Lower leg skin (tissue), 3 donors: ENCODE measurements at regions not wholly inside any gene's neighbourhood (a gene's known extent, or its start where the extent isn't known, plus 50 kb on each side); places are given as distances from the start of the nearest gene placed in this dataset.

Experiments
- POLR2A ChIP-seq, 2 donors: fragments of 450-650 bp; IDR thresholded peaks; one replicate each; pipeline ENCODE4 v1.6.1; 2016 to 2017; ENCODE audit warnings: antibody characterized with exemption in 2 of 2, mild to moderate bottlenecking in 1 of 2, moderate library complexity in 1 of 2
- TF ChIP-seq, protein P1 (sequence below), 3 donors: fragments of 450-650 bp; IDR thresholded peaks; one replicate each; pipeline ENCODE4 v1.5.1; 2016; ENCODE audit warnings: antibody characterized with exemption in 3 of 3, mild to moderate bottlenecking in 3 of 3, moderate library complexity in 2 of 3

DNA sequence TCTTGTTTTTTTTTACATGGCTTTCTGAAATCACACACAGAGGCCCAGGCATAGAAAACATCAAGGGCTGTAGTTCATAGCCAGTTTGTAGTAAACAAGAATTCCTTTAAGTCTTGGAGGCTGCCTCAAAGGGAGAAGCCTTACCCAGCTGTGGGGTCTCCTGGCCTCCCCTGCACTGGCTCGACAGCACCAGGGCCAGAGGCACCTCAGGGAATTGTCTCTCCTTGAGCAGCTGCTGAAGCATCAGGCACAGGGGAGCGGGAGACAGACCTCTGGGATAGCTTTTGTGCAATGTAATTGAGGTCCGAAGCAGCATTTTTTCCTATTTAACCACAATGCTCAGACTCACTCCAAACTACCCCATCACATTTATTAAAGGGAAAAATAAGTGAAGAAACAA lies 209.1 kb downstream of the HRH4 start:
- TF ChIP-seq, protein P1, sequence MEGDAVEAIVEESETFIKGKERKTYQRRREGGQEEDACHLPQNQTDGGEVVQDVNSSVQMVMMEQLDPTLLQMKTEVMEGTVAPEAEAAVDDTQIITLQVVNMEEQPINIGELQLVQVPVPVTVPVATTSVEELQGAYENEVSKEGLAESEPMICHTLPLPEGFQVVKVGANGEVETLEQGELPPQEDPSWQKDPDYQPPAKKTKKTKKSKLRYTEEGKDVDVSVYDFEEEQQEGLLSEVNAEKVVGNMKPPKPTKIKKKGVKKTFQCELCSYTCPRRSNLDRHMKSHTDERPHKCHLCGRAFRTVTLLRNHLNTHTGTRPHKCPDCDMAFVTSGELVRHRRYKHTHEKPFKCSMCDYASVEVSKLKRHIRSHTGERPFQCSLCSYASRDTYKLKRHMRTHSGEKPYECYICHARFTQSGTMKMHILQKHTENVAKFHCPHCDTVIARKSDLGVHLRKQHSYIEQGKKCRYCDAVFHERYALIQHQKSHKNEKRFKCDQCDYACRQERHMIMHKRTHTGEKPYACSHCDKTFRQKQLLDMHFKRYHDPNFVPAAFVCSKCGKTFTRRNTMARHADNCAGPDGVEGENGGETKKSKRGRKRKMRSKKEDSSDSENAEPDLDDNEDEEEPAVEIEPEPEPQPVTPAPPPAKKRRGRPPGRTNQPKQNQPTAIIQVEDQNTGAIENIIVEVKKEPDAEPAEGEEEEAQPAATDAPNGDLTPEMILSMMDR (IDR thresholded peaks at IDR 0.05) = no peak
- no peak for TF ChIP-seq POLR2A (IDR thresholded peaks at IDR 0.05)
